ENCODE measurements at regions not wholly inside any gene's neighbourhood (a gene's known extent, or its start where the extent isn't known, plus 50 kb on each side); places are given as distances from the start of the nearest gene placed in this dataset.

- no peak for TF ChIP-seq CTCF (IDR thresholded peaks at IDR 0.05; ENCODE audit: low read depth, low read length, missing input control)
- TF ChIP-seq HNF4G (IDR thresholded peaks at IDR 0.05), result no peak
- no peak for TF ChIP-seq JUND (IDR thresholded peaks at IDR 0.05)
- no peak for TF ChIP-seq ATF3 (IDR thresholded peaks at IDR 0.05)
Observed at GRCh38 chrX:16018291-16018690, 105.1 kb upstream of the GRPR start (continued).

- no peak for DNase-seq (ENCODE audit: low spot score)
- Histone ChIP-seq H3K4me1 (ENCODE audit: control insufficient read depth in 4 of 4, insufficient read depth in 4 of 4, low read length in 3 of 4) (no peaks in the 10 kb centered on the region), H3K36me3 (ENCODE audit: control insufficient read depth in 4 of 4, insufficient read depth in 3 of 4, low read depth in 1 of 4, low read length in 3 of 4) (no peaks in the 10 kb centered on the region), H3K27ac (ENCODE audit: low read depth in 1 of 2, low read length in 2 of 2) (no peak overlapping the region), H3K27me3 (ENCODE audit: control insufficient read depth in 4 of 4, insufficient read depth in 4 of 4, low read length in 3 of 4) (no peaks in the 10 kb centered on the region), H3K4me3 (ENCODE audit: low read depth in 1 of 3, low read length in 3 of 3) (no peak overlapping the region), H3K9ac (ENCODE audit: low read depth in 1 of 2, low read length in 2 of 2) (no peak overlapping the region), H3K9me3 (ENCODE audit: control insufficient read depth in 4 of 4, low read length in 3 of 4) (no peaks in the 10 kb centered on the region)
- TF ChIP-seq CTCF (IDR thresholded peaks at IDR 0.05; ENCODE audit: low read depth, low read length, missing input control) (no peak), EGR1 (IDR thresholded peaks at IDR 0.05; ENCODE audit: low read depth in 2 of 2) (no peak), TAF1 (conservative IDR thresholded peaks at IDR 0.05) (no peak), RAD21 (IDR thresholded peaks at IDR 0.05) (no peak), ZBTB33 (IDR thresholded peaks at IDR 0.05) (no peak), ATF3 (IDR thresholded peaks at IDR 0.05) (no peak), NR2F2 (IDR thresholded peaks at IDR 0.05) (no peak), HNF4A (conservative IDR thresholded peaks at IDR 0.05) (no peak), MAX (IDR thresholded peaks at IDR 0.05) (no peak), JUND (IDR thresholded peaks at IDR 0.05) (no peak), GABPA (IDR thresholded peaks at IDR 0.05 in 1 of 2, conservative IDR thresholded peaks at IDR 0.05 in 1 of 2) (no peak), HNF4G (IDR thresholded peaks at IDR 0.05) (no peak), FOXA2 (IDR thresholded peaks at IDR 0.05) (no peak), REST (IDR thresholded peaks at IDR 0.05) (no peak)
Observed at GRCh38 chrX:16014171-16014570, 109.2 kb upstream of the GRPR start.

All from liver (tissue), 7 donors.